Smooth muscle cell (in vitro differentiated cells): ENCODE measurements at regions not wholly inside any gene's neighbourhood (a gene's known extent, or its start where the extent isn't known, plus 50 kb on each side); places are given as distances from the start of the nearest gene placed in this dataset.

Source experiments
- DNase-seq: peaks from one replicate; lab custom pipeline; 2025; ENCODE audit not compliant: unreplicated experiment; lab: John Stamatoyannopoulos, UW
- H2AFZ ChIP-seq: fragments of 200-600 bp; sonication (generic); 2 replicates; pipeline ENCODE4 v1.6.0; 2016; ENCODE audit warnings: antibody characterized with exemption, low read depth, mild to moderate bottlenecking
- H3F3A ChIP-seq: fragments of 200-600 bp; sonication (generic); 2 replicates; pipeline ENCODE4 v1.6.0; 2017; ENCODE audit warnings: antibody characterized with exemption, low read depth
- H3K27ac ChIP-seq: fragments of 200-600 bp; sonication (generic); 2 replicates; pipeline ENCODE4 v1.5.1; 2016; ENCODE audit warnings: low read depth, mild to moderate bottlenecking
- H3K27me3 ChIP-seq: fragments of 200-600 bp; sonication (generic); 2 replicates; pipeline ENCODE4 v1.6.1; 2016; ENCODE audit warnings: low read depth, mild to moderate bottlenecking
- H3K36me3 ChIP-seq: fragments of 200-600 bp; sonication (generic); 2 replicates; pipeline ENCODE4 v1.5.1; 2016; ENCODE audit warnings: low read depth
- H3K4me1 ChIP-seq: fragments of 200-600 bp; sonication (generic); 2 replicates; pipeline ENCODE4 v1.5.1; 2016; ENCODE audit warnings: low read depth
- H3K4me2 ChIP-seq: fragments of 200-600 bp; sonication (generic); 2 replicates; pipeline ENCODE4 v1.6.0; 2016; ENCODE audit warnings: mild to moderate bottlenecking
- H3K4me3 ChIP-seq: fragments of 200-600 bp; sonication (generic); 2 replicates; pipeline ENCODE4 v1.5.1; 2016; ENCODE audit warnings: mild to moderate bottlenecking
- H3K79me2 ChIP-seq: fragments of 200-600 bp; sonication (generic); 2 replicates; pipeline ENCODE4 v1.6.0; 2016; ENCODE audit warnings: low read depth, mild to moderate bottlenecking
- H3K9ac ChIP-seq: fragments of 200-600 bp; sonication (generic); 2 replicates; pipeline ENCODE4 v1.6.0; 2016; ENCODE audit warnings: low read depth
- H3K9me3 ChIP-seq: fragments of 200-600 bp; sonication (generic); replicated peaks from 2 replicates; pipeline ENCODE4 v1.5.1; 2016; ENCODE audit warnings: low read depth
- H4K20me1 ChIP-seq: fragments of 200-600 bp; sonication (generic); 2 replicates; pipeline ENCODE4 v1.6.0; 2016; ENCODE audit warnings: low read depth
- WGBS: methylation state at CpG from one replicate; pipeline ENCODE4 v1.1.7; 2016; ENCODE audit warnings: low lambda C conversion rate; 5-methylcytosine and 5-hydroxymethylcytosine counted together
- TF ChIP-seq, protein P1 (sequence below): fragments of 200-600 bp; sonication (generic); IDR thresholded peaks from 2 replicates; pipeline ENCODE4 v1.5.1; 2017; ENCODE audit warnings: borderline replicate concordance, mild to moderate bottlenecking, antibody characterized with exemption; ENCODE audit not compliant: insufficient read depth, poor library complexity, severe bottlenecking

DNA sequence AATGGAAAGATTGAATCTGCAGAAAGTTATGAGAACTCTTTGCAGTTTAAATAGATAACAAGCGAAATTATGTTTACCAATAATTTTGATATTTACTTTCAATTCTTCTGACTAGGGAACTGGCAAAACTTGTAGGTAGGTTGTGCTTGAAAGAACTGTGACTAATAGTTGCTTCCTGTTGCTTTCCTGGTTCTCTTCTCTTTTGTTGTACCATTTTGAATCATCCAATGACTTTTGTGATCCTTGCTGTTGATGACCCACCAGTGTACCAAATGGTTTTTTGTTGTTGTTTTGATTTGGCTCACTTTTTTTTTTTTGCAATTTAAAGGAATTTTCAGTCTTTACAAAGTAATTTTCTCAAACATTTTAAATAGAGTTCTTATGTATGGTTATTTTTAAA is 64.9 kb upstream of the DCBLD2 start:
- TF ChIP-seq, protein P1, sequence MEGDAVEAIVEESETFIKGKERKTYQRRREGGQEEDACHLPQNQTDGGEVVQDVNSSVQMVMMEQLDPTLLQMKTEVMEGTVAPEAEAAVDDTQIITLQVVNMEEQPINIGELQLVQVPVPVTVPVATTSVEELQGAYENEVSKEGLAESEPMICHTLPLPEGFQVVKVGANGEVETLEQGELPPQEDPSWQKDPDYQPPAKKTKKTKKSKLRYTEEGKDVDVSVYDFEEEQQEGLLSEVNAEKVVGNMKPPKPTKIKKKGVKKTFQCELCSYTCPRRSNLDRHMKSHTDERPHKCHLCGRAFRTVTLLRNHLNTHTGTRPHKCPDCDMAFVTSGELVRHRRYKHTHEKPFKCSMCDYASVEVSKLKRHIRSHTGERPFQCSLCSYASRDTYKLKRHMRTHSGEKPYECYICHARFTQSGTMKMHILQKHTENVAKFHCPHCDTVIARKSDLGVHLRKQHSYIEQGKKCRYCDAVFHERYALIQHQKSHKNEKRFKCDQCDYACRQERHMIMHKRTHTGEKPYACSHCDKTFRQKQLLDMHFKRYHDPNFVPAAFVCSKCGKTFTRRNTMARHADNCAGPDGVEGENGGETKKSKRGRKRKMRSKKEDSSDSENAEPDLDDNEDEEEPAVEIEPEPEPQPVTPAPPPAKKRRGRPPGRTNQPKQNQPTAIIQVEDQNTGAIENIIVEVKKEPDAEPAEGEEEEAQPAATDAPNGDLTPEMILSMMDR: no peak
- H3K27ac ChIP-seq: no peak overlapping the region
- 100% methylated on average over 1 of the region's 1 CpG for WGBS

DNA sequence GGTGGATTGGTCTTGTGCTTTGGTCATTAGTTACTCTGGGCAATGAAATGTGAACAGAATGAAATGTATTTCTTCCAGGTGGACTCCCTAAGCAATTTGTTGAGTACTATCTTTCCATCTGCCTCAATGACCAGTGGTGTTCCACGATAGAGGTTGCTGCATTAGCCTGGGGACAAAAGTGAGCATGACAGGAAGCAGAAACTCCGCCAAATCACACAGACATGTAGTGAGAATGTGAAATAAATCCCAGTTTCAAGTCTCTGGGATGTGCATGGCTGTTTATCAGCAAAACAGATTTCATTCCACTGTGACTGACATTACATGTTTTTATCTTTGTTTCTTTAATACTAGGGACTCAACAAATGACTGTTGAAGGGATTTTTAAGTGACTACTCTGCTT is 63.3 kb upstream of the DCBLD2 start:
- Histone ChIP-seq H3K27ac (peak overlapping the region; percentile 60), H3K36me3 (no peaks in the 10 kb centered on the region), H3K79me2 (no peaks in the 10 kb centered on the region), H3K4me2 (no peak overlapping the region), H3K4me3 (no peak overlapping the region), H3F3A (peaks cover 5% of the 10 kb centered on the region), H3K9ac (no peak overlapping the region), H3K9me3 (no peaks in the 10 kb centered on the region), H3K27me3 (no peaks in the 10 kb centered on the region), H2AFZ (peak overlapping the region; percentile 24), H3K4me1 (peaks cover 8% of the 10 kb centered on the region), H4K20me1 (no peaks in the 10 kb centered on the region)
- WGBS: 27% methylated on average over 2 of the region's 2 CpGs
- no peak for DNase-seq
- TF ChIP-seq, protein P1: no peak

More for the DNA sequence above, 64.9 kb upstream of the DCBLD2 start:
- no peak overlapping the region for H3K4me2 ChIP-seq
- H2AFZ ChIP-seq: no peak overlapping the region
- H3K79me2 ChIP-seq: no peaks in the 10 kb centered on the region
- no peak for DNase-seq
- no peaks in the 10 kb centered on the region for H3K36me3 ChIP-seq
- no peaks in the 10 kb centered on the region for H3K27me3 ChIP-seq
- H3K9me3 ChIP-seq: no peaks in the 10 kb centered on the region
- no peaks in the 10 kb centered on the region for H4K20me1 ChIP-seq
- peaks cover 8% of the 10 kb centered on the region for H3K4me1 ChIP-seq
- H3K9ac ChIP-seq: no peak overlapping the region
- no peak overlapping the region for H3K4me3 ChIP-seq
- H3F3A ChIP-seq: peaks cover 5% of the 10 kb centered on the region

DNA sequence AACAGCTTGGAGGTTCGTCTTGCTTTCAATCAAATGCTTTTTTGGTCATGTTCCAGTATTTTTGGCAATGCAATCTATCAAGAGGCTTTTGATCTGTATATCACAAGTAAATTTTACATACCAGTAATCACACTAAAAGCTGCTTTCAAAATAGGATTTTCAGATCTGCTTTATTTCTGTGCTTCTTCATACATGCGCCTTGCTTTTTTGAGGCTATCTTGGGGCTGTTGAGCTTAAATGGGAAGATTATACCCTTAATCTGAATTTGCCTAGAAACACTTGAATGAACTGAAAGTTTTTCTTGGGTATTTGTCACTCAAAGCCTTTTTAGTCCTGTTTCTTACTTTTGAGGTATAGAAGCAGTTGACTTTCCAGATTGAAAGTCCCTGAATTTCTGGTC is 62.1 kb upstream of the DCBLD2 start:
- peaks cover 8% of the 10 kb centered on the region for H3K4me1 ChIP-seq
- H3K9me3 ChIP-seq: no peaks in the 10 kb centered on the region
- H3K27me3 ChIP-seq: no peaks in the 10 kb centered on the region
- no peak overlapping the region for H2AFZ ChIP-seq
- 91% methylated on average over 2 of the region's 2 CpGs for WGBS
- H3K4me2 ChIP-seq: peak overlapping the region; percentile 75
- no peaks in the 10 kb centered on the region for H3K36me3 ChIP-seq
- TF ChIP-seq, protein P1: no peak
- peaks cover 5% of the 10 kb centered on the region for H3F3A ChIP-seq
- no peak for DNase-seq
- H3K79me2 ChIP-seq: no peaks in the 10 kb centered on the region
- H3K9ac ChIP-seq: peak overlapping the region; percentile 79
- H4K20me1 ChIP-seq: no peaks in the 10 kb centered on the region
- H3K4me3 ChIP-seq: no peak overlapping the region
- peak overlapping the region; percentile 97 for H3K27ac ChIP-seq

DNA sequence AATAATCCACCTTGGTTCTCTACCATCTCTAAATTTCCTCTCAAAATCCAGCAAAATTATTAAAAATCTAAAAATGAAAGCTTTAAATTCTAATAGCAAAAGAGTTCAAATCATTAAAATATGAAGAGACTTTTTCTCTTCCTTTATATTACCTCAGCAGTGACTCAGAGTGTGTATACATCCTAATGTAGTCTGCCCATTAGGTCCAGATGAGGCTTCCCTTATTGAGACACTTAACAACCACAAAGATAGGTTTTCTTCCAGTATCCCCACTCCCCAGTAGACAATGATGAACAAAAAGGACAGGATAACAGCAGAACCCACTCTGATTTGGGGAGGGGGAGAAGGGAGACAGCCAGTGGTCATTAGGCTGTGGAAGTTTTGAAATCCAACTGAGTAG is 61.5 kb upstream of the DCBLD2 start:
- Histone ChIP-seq H3K79me2 (no peaks in the 10 kb centered on the region), H3K4me1 (peaks cover 8% of the 10 kb centered on the region), H3K27me3 (no peaks in the 10 kb centered on the region), H3K9ac (peak overlapping the region; percentile 79), H2AFZ (no peak overlapping the region), H3F3A (peaks cover 5% of the 10 kb centered on the region), H3K4me2 (peak overlapping the region; percentile 75), H3K9me3 (no peaks in the 10 kb centered on the region), H4K20me1 (no peaks in the 10 kb centered on the region), H3K27ac (peak overlapping the region; percentile 97), H3K4me3 (no peak overlapping the region), H3K36me3 (no peaks in the 10 kb centered on the region)
- DNase-seq: no peak
- TF ChIP-seq, protein P1: no peak
